Body of pancreas (tissue), 4 donors: ENCODE measurements at regions not wholly inside any gene's neighbourhood (a gene's known extent, or its start where the extent isn't known, plus 50 kb on each side); places are given as distances from the start of the nearest gene placed in this dataset.

Experiments used
- CTCF ChIP-seq, 7 experiments: fragments of 450-650 bp in 4 of 7; fragments of 200-600 bp in 3 of 7; sonication (generic) in 3 of 7; IDR thresholded peaks; one replicate each; pipeline ENCODE4 v1.5.1; 2016 to 2019; ENCODE audit warnings: antibody characterized with exemption in 7 of 7
- POLR2A ChIP-seq, 3 donors: fragments of 450-650 bp; IDR thresholded peaks; one replicate each; pipeline ENCODE4 v1.6.1; 2016; ENCODE audit warnings: antibody characterized with exemption in 3 of 3, mild to moderate bottlenecking in 2 of 3

GRCh38 chr9:88198341-88198807 is 60.1 kb upstream of the SPATA31C2 start:
- TF ChIP-seq CTCF (IDR thresholded peaks at IDR 0.05) (no peak), POLR2A (IDR thresholded peaks at IDR 0.05) (no peak)
